MV-4-11 (cell line): ENCODE measurements at regions not wholly inside any gene's neighbourhood (a gene's known extent, or its start where the extent isn't known, plus 50 kb on each side); places are given as distances from the start of the nearest gene placed in this dataset.
"Not testable (repeated sequence)": the region's sequence is repeated elsewhere in the genome, so short reads cannot be mapped to it uniquely, and the experiment has no call there.

Source experiments
- DNase-seq: peaks from one replicate; lab custom pipeline; 2025; lab: John Stamatoyannopoulos, UW

DNA sequence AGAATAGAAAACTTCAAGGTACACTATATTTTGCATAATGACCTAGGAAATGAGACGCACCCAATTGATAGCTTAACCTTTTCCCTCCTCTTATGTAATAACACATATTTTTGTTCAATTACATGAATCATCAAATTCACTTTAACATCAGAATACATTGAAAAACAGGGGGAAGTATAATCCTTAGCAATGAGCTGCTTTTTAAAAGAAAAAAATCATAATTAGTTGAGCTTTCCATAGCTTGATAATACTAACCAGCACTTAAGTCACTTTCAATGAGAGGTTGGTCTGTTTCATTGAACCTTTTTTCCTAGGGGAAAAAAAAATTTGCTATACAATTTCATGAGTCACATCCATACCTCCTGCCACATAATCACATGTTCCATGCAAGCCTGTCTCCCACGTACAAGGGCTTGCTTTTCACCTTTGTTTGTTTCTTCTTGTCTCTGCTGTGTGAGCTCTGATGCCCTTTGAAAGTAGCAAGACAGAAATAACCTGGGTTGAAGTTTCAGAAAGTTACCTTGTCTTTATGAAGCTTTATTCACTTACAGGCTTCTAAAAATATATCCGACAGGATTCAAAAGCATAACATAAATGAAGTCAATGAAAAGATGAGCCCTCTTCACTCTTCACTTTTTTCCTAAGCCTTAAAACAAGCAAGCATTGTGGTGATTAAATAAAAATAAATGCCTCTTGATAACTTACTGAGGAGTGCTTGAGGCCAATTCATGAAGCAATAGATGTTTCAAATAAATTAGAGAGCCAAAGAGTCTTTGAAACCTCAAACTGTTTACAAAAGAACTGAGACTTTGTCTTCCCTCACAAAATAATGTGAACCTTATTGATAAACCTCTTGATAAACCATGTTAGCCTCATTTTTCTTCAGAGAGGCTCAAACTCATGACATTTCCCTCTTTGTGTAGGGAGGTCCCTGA lies 108.5 kb downstream of the FEM1C start:
- DNase-seq = no peak

GRCh38 chr5:115435065-115435777 lies 109.4 kb downstream of the FEM1C start:
- no peak for DNase-seq

GRCh38 chr5:115433918-115434317 lies 110.7 kb downstream of the FEM1C start:
- no peak for DNase-seq

DNA sequence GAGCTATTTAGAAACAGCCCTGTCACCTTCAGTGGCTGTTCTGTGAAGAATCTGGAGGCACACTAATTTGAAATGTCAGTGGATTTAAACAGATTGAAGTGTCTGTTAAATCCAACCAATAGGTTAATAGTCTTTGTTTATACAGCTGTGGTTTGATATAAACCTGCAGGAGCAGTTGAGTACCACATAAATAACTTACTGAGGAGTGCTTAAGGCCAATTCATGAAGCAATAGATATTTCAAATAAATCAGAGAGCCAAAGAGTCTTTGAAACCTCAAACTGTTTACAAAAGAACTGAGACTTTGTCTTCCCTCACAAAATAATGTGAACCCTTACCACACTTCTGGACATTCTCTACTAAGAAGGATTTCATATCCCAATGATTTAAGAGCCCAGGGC lies 111.9 kb downstream of the FEM1C start:
- DNase-seq = no peak

DNA sequence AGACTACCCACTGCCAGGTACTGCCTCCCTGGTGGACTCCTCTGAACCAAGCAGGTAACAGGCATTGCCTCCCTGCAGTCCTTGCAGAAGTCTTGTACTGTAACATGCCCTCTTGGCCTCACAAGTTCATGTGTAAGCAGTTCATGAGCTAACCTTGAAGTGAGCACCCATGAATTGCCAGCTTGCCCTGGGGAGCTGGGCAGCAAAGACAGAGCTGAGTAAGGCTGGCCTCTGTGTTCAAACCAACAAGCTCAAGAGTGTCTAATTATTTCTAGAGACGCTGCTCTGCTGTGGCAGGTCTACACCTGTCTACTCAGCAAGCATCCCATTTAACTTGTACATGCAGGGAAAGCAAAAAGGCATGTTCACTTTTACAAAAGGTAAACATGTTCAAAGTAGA lies 113.5 kb downstream of the FEM1C start:
- DNase-seq = no peak

DNA sequence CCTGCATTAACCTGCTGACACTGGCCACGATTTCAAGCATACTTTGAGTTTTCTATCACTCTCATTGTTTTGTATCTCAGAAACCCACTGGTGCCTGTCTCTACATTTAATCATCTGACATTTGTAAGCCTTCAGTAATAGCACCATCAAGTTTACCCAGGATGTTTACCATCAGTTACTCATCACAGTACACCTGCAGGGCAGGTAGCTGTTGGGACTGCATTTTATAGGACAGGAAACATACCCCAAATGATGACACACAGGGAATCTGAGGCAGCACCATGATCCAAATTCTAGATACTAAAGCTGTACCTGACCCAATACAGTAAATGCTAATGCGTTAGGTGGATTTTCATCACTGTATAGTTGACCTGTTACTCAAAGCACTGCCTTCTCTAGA lies 114.2 kb downstream of the FEM1C start:
- DNase-seq = no peak

DNA sequence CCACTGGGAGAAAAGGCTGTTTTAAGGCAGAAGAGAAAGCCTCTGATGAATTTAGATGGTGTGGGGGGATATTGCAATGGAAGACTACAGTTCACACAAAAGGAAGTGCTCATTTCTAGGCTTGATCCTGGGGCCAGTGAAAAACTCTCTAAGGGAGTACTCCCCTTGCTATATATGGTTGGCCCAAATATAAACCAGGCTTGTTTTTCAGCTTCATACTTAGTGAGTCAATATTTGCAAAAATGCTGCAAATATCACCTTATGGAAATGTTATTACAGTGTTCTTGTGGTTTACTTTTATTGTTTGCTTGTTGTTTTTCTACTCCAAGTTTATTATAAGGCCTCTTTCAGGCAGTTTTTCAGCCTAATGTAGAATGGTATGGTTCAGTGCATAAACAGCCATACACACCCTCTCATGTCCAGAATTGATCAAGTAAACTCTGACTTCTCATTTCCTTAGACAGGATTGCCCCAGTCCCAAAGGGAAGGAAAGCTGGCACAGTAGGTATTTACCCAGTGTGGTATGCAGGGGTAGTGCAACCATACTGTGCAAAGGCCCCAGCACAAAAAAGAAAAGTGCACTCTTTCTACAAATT lies 115.1 kb downstream of the FEM1C start:
- DNase-seq = no peak

DNA sequence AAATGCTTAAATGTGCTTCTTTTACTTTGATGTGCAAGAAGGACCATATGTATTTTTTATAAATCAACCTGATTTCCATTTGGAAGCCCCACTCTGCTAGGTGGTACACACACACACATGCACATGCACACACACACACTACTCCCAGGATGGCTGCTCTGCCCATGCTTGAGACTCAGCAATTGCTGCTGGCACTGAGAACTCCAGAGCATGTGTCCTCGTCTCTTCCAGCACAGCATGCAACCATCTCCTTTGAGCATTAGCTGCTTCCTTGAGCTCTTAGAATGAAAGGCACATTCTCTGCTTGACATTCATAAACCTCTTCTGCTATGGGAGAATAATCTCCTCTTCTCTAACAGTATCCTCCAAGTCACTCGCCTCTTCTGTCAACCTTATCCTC lies 115.9 kb downstream of the FEM1C start:
- DNase-seq = no peak

GRCh38 chr5:115428248-115428647 lies 116.3 kb downstream of the FEM1C start:
- no peak for DNase-seq

GRCh38 chr5:115424446-115424845 lies 120.1 kb downstream of the FEM1C start:
- no peak for DNase-seq

DNA sequence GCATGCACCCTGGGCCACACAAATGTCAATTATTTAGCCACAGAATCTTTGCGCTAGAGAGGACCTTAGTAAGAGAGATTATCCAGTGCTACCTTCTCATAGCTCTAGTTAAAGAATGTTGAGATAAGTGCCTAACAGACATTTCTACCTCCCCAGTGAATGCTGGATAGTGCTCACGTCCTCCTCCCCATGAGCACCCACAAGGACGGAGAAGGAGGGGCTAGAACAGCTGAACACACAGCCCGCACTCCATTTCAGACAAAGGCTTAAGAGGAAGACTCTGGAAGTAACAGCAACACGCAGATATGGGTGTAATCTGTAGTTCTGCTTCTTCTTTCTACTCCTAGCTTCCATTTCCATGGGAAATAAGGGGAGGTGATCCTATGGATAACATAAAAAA lies 120.5 kb downstream of the FEM1C start:
- peak; percentile 28 for DNase-seq

DNA sequence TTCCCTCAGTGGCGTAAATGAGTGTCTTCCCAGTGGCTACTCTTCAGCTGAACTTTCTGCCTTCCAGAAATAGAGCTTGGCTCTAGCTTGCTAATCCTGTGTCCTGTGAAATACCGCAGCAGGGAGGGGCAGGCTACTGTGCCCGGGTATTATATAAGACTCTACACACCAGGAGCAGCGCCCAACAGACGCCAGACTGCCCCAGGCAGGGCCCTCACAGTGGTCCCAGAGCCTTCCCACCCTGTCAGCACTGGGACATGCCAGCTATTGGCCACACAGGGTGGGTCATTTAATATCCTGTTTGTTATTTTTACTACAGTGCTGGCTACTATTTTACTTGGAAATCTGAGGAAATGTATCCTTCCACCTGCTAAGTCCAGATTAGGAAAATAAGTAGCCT lies 121.0 kb downstream of the FEM1C start:
- no peak for DNase-seq

DNA sequence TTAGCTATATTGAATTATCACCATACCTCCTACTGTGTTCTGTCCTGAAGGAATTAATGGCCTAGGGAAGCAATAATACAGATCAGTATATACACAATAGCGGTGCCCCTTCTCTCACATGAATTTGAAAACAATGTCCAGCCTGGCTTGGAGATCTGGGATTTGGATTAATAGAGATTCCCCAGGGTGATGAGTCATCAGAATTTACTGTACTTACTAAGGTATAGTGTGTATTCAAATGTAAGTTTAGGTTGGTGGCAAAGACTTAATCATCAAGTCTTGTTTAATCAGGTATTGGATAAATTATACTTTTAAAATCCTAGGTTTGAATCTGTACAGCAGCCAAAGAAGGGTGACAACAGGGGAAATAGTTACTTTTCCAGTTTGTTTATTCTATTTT lies 121.5 kb downstream of the FEM1C start:
- DNase-seq = no peak

- DNase-seq = not testable (repeated sequence)
Measured at GRCh38 chr5:115420812-115421211, 123.8 kb downstream of the FEM1C start.

DNA sequence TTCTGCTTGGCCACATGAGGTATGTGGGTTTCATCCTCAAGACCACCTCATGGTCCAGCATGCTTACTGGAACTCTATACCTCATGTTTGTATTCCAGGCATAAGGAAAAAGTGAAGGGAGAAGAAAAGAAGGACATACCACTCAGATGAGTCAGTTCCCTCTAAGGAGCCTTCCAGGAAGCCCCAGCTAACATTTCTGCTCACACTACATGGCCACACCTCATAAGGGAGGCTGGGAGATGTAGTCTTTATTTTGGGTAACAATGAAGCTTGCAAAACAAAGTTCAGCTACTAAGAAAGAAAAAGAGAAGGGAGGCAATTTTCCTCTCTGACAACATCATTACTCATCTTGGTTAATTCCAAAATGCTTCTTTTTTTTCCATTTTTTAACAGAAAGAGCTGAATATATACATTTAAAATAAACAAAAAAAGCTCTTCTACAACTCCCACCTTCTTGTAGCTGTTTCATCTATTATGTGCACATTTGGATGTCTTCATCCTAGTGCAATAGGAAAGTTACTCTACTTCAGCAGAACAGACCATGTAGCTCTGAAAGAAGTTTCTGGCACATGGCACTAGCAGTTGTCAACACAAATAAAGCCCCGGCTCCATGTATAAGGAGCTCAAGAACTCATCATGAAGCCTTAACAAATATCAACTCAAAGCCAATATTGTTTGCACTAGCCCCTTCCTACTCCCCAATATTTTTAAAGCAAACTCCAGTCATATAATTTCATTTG lies 123.6 kb upstream of the CCDC112 start:
- DNase-seq = peak; percentile 77

DNA sequence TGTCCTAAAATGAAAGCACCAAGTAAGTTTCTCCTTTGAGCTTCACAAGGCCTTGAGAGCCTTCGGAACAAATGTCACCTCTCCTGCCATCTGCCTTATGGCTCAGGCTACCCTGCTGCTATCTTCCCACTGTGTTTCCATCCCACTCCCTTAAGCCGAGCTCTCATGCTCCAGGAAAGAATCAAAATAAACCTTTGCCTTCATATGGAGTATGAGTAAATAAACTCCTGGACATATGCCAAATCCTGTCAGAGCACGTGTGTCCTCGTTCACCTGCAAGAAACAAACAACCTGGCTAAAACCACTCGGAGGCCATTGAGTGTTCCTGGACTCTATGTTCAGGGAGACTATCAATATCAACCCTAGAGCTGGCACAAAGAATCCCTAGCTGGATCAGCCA lies 122.3 kb upstream of the CCDC112 start:
- DNase-seq = no peak

DNA sequence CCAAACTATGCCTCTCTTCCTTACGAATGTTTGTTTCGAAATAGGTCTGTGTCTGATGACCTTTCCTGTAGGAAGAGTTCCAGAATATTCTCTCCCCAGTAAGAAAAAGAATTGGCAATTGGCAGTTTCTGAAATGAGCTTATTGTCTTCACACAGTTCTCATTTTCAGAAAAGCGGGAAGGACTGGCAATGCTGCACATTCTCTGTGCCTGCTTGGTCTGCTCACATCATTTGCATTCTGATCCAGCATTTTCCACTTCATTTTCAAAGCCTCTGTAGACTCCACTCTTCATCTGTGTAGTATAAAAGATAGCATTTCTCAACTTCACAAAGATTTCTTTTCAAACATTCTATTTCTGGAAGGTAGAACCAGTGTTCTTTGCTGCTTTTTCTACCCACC lies 120.6 kb upstream of the CCDC112 start:
- DNase-seq = no peak

DNA sequence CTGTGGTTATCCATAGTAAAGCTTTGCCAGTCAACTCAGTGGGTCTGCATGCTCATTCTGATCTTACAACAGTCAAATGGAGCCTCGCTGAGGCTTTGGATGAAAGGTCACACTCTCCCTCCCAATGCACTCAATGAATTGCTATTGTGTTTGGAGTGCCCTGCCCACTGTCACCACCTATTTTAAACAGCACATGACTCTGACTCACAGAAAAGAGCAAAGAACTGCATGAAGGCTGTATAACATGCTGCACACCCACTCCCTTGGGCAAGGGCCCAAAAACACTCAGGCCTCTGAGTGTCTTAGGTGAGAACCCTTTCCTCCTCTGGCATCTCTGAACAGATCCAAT lies 118.7 kb upstream of the CCDC112 start:
- no peak for DNase-seq

GRCh38 chr5:115414406-115415142 lies 118.1 kb upstream of the CCDC112 start:
- peak; percentile 76 for DNase-seq

- DNase-seq = no peak
Measured at GRCh38 chr5:115413651-115414050, 117.2 kb upstream of the CCDC112 start.

GRCh38 chr5:115409094-115409493 lies 112.6 kb upstream of the CCDC112 start:
- DNase-seq = no peak
